Epithelial cell of esophagus (primary cell): ENCODE measurements at regions not wholly inside any gene's neighbourhood (a gene's known extent, or its start where the extent isn't known, plus 50 kb on each side); places are given as distances from the start of the nearest gene placed in this dataset.

ENCODE experiments used
- DNase-seq: peaks from one replicate; pipeline ENCODE4 v3.0.0; 2010; ENCODE audit warnings: low read depth
- H3K4me3 ChIP-seq: 2 replicates; pipeline ENCODE4 v1.5.1; 2011; ENCODE audit warnings: mild to moderate bottlenecking, low read length, control low read depth
- TF ChIP-seq, protein P1 (sequence below): IDR thresholded peaks from 2 replicates; pipeline ENCODE4 v1.5.1; 2011; ENCODE audit warnings: low read depth, mild to moderate bottlenecking, low read length, control low read depth, inconsistent platforms; ENCODE audit not compliant: insufficient read depth; ENCODE audit errors: missing control alignments

- H3K4me3 ChIP-seq: no peak overlapping the region
- no peak for DNase-seq
- TF ChIP-seq, protein P1, sequence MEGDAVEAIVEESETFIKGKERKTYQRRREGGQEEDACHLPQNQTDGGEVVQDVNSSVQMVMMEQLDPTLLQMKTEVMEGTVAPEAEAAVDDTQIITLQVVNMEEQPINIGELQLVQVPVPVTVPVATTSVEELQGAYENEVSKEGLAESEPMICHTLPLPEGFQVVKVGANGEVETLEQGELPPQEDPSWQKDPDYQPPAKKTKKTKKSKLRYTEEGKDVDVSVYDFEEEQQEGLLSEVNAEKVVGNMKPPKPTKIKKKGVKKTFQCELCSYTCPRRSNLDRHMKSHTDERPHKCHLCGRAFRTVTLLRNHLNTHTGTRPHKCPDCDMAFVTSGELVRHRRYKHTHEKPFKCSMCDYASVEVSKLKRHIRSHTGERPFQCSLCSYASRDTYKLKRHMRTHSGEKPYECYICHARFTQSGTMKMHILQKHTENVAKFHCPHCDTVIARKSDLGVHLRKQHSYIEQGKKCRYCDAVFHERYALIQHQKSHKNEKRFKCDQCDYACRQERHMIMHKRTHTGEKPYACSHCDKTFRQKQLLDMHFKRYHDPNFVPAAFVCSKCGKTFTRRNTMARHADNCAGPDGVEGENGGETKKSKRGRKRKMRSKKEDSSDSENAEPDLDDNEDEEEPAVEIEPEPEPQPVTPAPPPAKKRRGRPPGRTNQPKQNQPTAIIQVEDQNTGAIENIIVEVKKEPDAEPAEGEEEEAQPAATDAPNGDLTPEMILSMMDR: no peak
Measured at GRCh38 chr10:56622335-56622973, 261.4 kb upstream of the ZWINT start.

GRCh38 chr10:56606202-56606601 is 245.1 kb upstream of the ZWINT start:
- TF ChIP-seq, protein P1: no peak
- DNase-seq: peak; percentile 30
- no peak overlapping the region for H3K4me3 ChIP-seq

- DNase-seq: peak; percentile 4
- H3K4me3 ChIP-seq: no peak overlapping the region
- TF ChIP-seq, protein P1: no peak
Measured at GRCh38 chr10:56605051-56605450, 244.0 kb upstream of the ZWINT start.

DNA sequence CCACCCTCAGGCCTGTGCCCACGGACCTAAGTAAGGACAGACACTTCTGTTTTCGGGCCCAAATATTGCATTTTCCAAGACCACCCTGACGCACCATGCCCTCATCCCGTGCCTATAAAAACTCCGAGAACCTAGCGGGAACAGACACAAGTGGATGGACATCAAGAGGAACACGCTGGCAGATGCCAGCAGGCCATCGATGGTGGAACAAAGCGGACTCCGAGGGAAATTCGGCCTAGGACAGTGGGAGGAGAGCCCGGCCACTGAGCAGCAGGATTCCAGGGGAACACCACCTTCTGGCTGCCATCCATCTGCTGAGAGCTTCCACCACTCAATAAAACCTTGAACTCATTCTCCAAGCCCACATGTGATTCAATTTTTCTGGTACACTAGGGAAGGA is 243.6 kb upstream of the ZWINT start:
- TF ChIP-seq, protein P1: no peak
- H3K4me3 ChIP-seq: no peak overlapping the region
- DNase-seq: no peak

DNA sequence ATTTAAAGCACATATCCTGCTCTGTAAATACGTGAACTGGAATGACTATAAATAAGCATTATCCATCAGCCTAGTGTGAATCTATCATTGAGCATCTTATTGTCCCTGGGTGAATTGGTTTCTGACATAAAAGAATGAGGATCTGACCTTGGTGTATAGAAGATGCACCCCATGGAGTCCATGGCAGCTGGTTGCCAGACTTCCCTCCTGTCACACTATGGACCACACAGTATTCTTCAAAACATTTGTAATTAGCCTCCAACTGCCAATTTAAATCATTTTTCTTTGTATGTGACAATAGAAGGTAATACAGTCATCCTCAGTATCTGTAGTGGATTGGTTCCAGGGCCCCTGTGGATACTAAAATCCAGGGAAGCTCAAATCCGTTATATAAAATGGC is 238.1 kb upstream of the ZWINT start:
- H3K4me3 ChIP-seq: no peak overlapping the region
- TF ChIP-seq, protein P1: no peak
- no peak for DNase-seq

DNA sequence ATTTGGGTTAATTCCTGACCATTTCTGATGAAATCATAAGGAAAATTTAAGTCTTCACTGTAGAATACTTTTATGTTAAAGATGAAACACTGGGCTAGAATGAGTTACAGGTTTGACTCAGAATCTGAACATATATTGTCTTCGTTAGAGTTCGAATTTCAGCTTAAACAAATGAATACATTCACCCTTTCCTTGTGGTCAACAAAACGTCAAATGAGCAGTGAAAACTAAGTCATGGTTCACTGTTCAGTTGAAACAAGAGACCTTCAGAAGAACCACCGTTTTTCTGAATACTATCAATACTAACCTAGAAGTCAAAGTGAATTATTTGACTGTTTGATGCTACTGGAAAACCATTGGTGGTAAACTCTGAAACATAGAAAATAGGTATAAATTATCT is 235.2 kb upstream of the ZWINT start:
- DNase-seq: no peak
- TF ChIP-seq, protein P1: no peak
- H3K4me3 ChIP-seq: no peak overlapping the region

- DNase-seq: no peak
- TF ChIP-seq, protein P1: no peak
- no peak overlapping the region for H3K4me3 ChIP-seq
Measured at GRCh38 chr10:56593120-56593519, 232.1 kb upstream of the ZWINT start.
